KMS-11 (cell line): ENCODE measurements at regions not wholly inside any gene's neighbourhood (a gene's known extent, or its start where the extent isn't known, plus 50 kb on each side); places are given as distances from the start of the nearest gene placed in this dataset.

Source experiments
- H2AFZ ChIP-seq: fragments of 200-600 bp; sonication (generic); 2 replicates; pipeline ENCODE4 v1.6.1; 2016; ENCODE audit warnings: antibody characterized with exemption, mixed run types, low read depth
- H3K27ac ChIP-seq: fragments of 200-600 bp; sonication (generic); 2 replicates; pipeline ENCODE4 v1.6.1; 2016; ENCODE audit warnings: mild to moderate bottlenecking, mixed run types
- H3K27me3 ChIP-seq: fragments of 200-600 bp; sonication (generic); 2 replicates; pipeline ENCODE4 v1.6.1; 2017; ENCODE audit warnings: mild to moderate bottlenecking, low read depth, mixed run types, moderate library complexity; ENCODE audit not compliant: insufficient read depth
- H3K36me3 ChIP-seq: fragments of 200-600 bp; sonication (generic); 2 replicates; pipeline ENCODE4 v1.6.1; 2017; ENCODE audit warnings: mild to moderate bottlenecking, mixed run types; ENCODE audit not compliant: insufficient read depth
- H3K4me1 ChIP-seq: fragments of 200-600 bp; sonication (generic); 2 replicates; pipeline ENCODE4 v1.6.1; 2016; ENCODE audit warnings: mild to moderate bottlenecking, low read depth, mixed run types; ENCODE audit not compliant: poor library complexity, severe bottlenecking
- H3K4me2 ChIP-seq: fragments of 200-600 bp; sonication (generic); 2 replicates; pipeline ENCODE4 v1.7.0; 2016; ENCODE audit warnings: mild to moderate bottlenecking, mixed run types
- H3K4me3 ChIP-seq: fragments of 200-600 bp; sonication (generic); IDR thresholded peaks from 2 replicates; pipeline ENCODE4 v1.6.1; 2017; ENCODE audit warnings: low read depth, low read length, mixed read lengths; ENCODE audit not compliant: insufficient read depth
- H3K79me2 ChIP-seq: fragments of 200-600 bp; sonication (generic); 2 replicates; pipeline ENCODE4 v1.6.1; 2016; ENCODE audit warnings: low read depth, mixed run types; ENCODE audit not compliant: insufficient read depth
- H3K9ac ChIP-seq: fragments of 200-600 bp; sonication (generic); 2 replicates; pipeline ENCODE4 v1.6.1; 2016; ENCODE audit warnings: mild to moderate bottlenecking, mixed run types
- H4K20me1 ChIP-seq: fragments of 200-600 bp; sonication (generic); 2 replicates; pipeline ENCODE4 v1.6.1; 2016; ENCODE audit warnings: mild to moderate bottlenecking, mixed run types; ENCODE audit not compliant: insufficient read depth
- TF ChIP-seq, protein P1 (sequence below): fragments of 200-600 bp; sonication (generic); conservative IDR thresholded peaks from 2 replicates; pipeline ENCODE4 v1.6.1; 2017; ENCODE audit warnings: low read depth, mild to moderate bottlenecking, antibody characterized with exemption, low read length, moderate library complexity, mixed read lengths

GRCh38 chr4:32864713-32865351 is 2144.7 kb downstream of the PCDH7 start:
- Histone ChIP-seq H3K4me3 (no peak overlapping the region), H3K4me1 (no peaks in the 10 kb centered on the region), H2AFZ (no peak overlapping the region), H3K9ac (no peak overlapping the region), H3K36me3 (no peaks in the 10 kb centered on the region), H3K4me2 (no peak overlapping the region), H3K27me3 (no peaks in the 10 kb centered on the region), H3K27ac (no peak overlapping the region), H4K20me1 (no peaks in the 10 kb centered on the region), H3K79me2 (no peaks in the 10 kb centered on the region)
- TF ChIP-seq, protein P1, sequence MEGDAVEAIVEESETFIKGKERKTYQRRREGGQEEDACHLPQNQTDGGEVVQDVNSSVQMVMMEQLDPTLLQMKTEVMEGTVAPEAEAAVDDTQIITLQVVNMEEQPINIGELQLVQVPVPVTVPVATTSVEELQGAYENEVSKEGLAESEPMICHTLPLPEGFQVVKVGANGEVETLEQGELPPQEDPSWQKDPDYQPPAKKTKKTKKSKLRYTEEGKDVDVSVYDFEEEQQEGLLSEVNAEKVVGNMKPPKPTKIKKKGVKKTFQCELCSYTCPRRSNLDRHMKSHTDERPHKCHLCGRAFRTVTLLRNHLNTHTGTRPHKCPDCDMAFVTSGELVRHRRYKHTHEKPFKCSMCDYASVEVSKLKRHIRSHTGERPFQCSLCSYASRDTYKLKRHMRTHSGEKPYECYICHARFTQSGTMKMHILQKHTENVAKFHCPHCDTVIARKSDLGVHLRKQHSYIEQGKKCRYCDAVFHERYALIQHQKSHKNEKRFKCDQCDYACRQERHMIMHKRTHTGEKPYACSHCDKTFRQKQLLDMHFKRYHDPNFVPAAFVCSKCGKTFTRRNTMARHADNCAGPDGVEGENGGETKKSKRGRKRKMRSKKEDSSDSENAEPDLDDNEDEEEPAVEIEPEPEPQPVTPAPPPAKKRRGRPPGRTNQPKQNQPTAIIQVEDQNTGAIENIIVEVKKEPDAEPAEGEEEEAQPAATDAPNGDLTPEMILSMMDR, result no peak

DNA sequence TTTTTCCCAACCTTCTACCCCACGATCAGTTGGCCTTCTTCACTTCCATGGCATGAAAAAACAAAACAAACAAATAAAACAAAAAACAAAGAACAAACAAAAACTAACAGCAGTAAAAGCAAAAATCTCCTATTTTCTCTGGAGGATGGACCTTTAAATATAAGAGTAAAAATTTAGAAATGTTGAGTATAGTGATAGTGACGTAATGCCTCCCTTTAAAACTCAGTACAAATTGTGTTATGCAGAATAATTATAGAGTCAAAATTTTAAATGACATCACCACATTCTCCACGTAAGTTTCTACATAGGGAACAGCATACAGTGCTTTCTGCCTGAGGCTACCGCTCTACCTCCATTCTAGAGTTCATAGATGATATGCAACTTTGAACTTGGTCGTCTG is 2156.4 kb downstream of the PCDH7 start:
- no peaks in the 10 kb centered on the region for H3K36me3 ChIP-seq
- H3K4me1 ChIP-seq, result no peaks in the 10 kb centered on the region
- no peak overlapping the region for H3K4me3 ChIP-seq
- TF ChIP-seq, protein P1, result no peak
- no peak overlapping the region for H3K9ac ChIP-seq
- H3K27ac ChIP-seq, result no peak overlapping the region
- no peaks in the 10 kb centered on the region for H3K79me2 ChIP-seq
- no peak overlapping the region for H3K4me2 ChIP-seq
- H4K20me1 ChIP-seq, result no peaks in the 10 kb centered on the region
- no peak overlapping the region for H2AFZ ChIP-seq
- no peaks in the 10 kb centered on the region for H3K27me3 ChIP-seq

DNA sequence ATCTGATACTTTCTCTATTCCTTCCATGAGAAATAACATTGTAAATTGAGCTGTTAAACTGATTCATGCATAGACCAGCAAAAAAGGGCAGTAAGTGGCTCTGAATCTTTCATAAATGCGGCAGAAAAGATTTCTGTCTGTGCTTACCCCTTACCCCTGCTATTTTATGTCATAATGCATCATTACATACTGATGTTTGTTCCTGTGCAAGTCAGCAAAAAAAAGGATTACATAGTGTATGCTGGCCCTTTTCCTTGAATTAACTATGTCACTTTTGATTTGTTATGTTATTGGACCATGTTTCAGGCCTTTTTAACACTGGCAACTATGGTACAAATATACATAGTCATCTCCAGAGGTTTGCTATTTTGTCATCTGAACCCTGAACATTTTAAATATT is 2159.7 kb downstream of the PCDH7 start:
- Histone ChIP-seq H4K20me1 (no peaks in the 10 kb centered on the region), H3K27me3 (no peaks in the 10 kb centered on the region), H3K4me2 (no peak overlapping the region), H3K36me3 (no peaks in the 10 kb centered on the region), H3K9ac (no peak overlapping the region), H3K79me2 (no peaks in the 10 kb centered on the region), H3K27ac (no peak overlapping the region), H2AFZ (no peak overlapping the region), H3K4me3 (no peak overlapping the region), H3K4me1 (no peaks in the 10 kb centered on the region)
- TF ChIP-seq, protein P1, result no peak

GRCh38 chr4:32884198-32884597 is 2164.0 kb downstream of the PCDH7 start:
- Histone ChIP-seq H3K27ac (no peak overlapping the region), H2AFZ (no peak overlapping the region), H4K20me1 (no peaks in the 10 kb centered on the region)

More at GRCh38 chr4:32884198-32884597, 2164.0 kb downstream of the PCDH7 start:
- H3K4me3 ChIP-seq, result no peak overlapping the region
- no peak overlapping the region for H3K4me2 ChIP-seq
- H3K36me3 ChIP-seq, result no peaks in the 10 kb centered on the region
- no peaks in the 10 kb centered on the region for H3K4me1 ChIP-seq
- no peak overlapping the region for H3K9ac ChIP-seq
- TF ChIP-seq, protein P1, result no peak
- H3K79me2 ChIP-seq, result no peaks in the 10 kb centered on the region
- H3K27me3 ChIP-seq, result no peaks in the 10 kb centered on the region
